Coronary artery (tissue), 2 donors: ENCODE measurements at regions not wholly inside any gene's neighbourhood (a gene's known extent, or its start where the extent isn't known, plus 50 kb on each side); places are given as distances from the start of the nearest gene placed in this dataset.

Experiments
- DNase-seq: peaks from one replicate; pipeline ENCODE4 v3.0.0-alpha.2; 2017; ENCODE audit warnings: low spot score
- H3K27ac ChIP-seq, 2 donors: fragments of 200-600 bp; sonication (generic); one replicate each; pipeline ENCODE4 v1.5.1; 2016 to 2019
- H3K4me3 ChIP-seq: fragments of 200-600 bp; sonication (generic); 2 replicates; pipeline ENCODE4 v1.5.1; 2016; ENCODE audit warnings: mild to moderate bottlenecking, moderate library complexity
- CTCF ChIP-seq: fragments of 200-600 bp; sonication (generic); IDR thresholded peaks from one replicate; pipeline ENCODE4 v1.5.1; 2019; ENCODE audit warnings: antibody characterized with exemption

GRCh38 chr5:136734628-136735027 is 369.3 kb upstream of the TRPC7 start:
- no peak overlapping the region for H3K4me3 ChIP-seq
- no peak overlapping the region for H3K27ac ChIP-seq
- no peak for DNase-seq
- TF ChIP-seq CTCF = no peak

- no peak for DNase-seq
- H3K4me3 ChIP-seq = no peak overlapping the region
- TF ChIP-seq CTCF = no peak
- no peak overlapping the region for H3K27ac ChIP-seq
Measured at GRCh38 chr5:136732751-136733150, 367.4 kb upstream of the TRPC7 start.

GRCh38 chr5:136731241-136731900 is 366.0 kb upstream of the TRPC7 start:
- TF ChIP-seq CTCF = no peak
- H3K4me3 ChIP-seq = no peak overlapping the region
- no peak overlapping the region for H3K27ac ChIP-seq
- DNase-seq = no peak

GRCh38 chr5:136730426-136730825 is 365.1 kb upstream of the TRPC7 start:
- no peak overlapping the region for H3K4me3 ChIP-seq
- DNase-seq = no peak
- no peak overlapping the region for H3K27ac ChIP-seq
- no peak for TF ChIP-seq CTCF

GRCh38 chr5:136729901-136730355 is 364.6 kb upstream of the TRPC7 start:
- TF ChIP-seq CTCF = no peak
- H3K27ac ChIP-seq = no peak overlapping the region

GRCh38 chr5:136726506-136726905 is 361.2 kb upstream of the TRPC7 start:
- H3K27ac ChIP-seq = no peak overlapping the region
- no peak for DNase-seq
- no peak overlapping the region for H3K4me3 ChIP-seq
- no peak for TF ChIP-seq CTCF

More at GRCh38 chr5:136729901-136730355, 364.6 kb upstream of the TRPC7 start:
- no peak overlapping the region for H3K4me3 ChIP-seq
- no peak for DNase-seq

GRCh38 chr5:136724161-136724560 is 358.8 kb upstream of the TRPC7 start:
- Histone ChIP-seq H3K4me3 (no peak overlapping the region), H3K27ac (no peak overlapping the region)
- no peak for DNase-seq
- TF ChIP-seq CTCF = no peak
